ENCODE measurements at regions not wholly inside any gene's neighbourhood (a gene's known extent, or its start where the extent isn't known, plus 50 kb on each side); places are given as distances from the start of the nearest gene placed in this dataset.

DNA sequence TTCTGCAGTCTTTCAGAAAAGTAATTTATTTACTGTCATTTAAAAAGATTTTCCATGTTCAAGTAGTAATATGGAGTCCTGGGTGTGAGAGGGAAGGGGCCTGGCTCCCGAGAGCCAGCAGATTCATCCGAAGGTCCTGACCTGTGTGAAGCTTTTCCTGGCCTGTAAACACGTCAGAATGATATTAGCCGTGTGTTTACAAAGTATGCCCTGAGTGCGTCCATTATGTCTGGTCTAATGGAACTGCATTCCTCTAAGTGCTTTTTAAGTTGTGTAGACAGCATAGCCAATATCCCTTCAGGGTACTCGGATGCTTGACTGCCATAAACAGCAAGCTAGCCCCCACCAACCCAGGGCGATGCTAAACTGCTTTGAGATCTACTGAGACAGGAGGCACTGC, 495.2 kb downstream of the AGTPBP1 start:
- TF ChIP-seq POLR2A (IDR thresholded peaks at IDR 0.05) (no peak), POLR2AphosphoS5 (IDR thresholded peaks at IDR 0.05) (no peak)
- TF ChIP-seq, protein P1, sequence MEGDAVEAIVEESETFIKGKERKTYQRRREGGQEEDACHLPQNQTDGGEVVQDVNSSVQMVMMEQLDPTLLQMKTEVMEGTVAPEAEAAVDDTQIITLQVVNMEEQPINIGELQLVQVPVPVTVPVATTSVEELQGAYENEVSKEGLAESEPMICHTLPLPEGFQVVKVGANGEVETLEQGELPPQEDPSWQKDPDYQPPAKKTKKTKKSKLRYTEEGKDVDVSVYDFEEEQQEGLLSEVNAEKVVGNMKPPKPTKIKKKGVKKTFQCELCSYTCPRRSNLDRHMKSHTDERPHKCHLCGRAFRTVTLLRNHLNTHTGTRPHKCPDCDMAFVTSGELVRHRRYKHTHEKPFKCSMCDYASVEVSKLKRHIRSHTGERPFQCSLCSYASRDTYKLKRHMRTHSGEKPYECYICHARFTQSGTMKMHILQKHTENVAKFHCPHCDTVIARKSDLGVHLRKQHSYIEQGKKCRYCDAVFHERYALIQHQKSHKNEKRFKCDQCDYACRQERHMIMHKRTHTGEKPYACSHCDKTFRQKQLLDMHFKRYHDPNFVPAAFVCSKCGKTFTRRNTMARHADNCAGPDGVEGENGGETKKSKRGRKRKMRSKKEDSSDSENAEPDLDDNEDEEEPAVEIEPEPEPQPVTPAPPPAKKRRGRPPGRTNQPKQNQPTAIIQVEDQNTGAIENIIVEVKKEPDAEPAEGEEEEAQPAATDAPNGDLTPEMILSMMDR (IDR thresholded peaks at IDR 0.05 in 8 of 11, conservative IDR thresholded peaks at IDR 0.05 in 3 of 11) = no peak

All from spleen (tissue), 7 donors.